ENCODE measurements at regions not wholly inside any gene's neighbourhood (a gene's known extent, or its start where the extent isn't known, plus 50 kb on each side); places are given as distances from the start of the nearest gene placed in this dataset.

DNA sequence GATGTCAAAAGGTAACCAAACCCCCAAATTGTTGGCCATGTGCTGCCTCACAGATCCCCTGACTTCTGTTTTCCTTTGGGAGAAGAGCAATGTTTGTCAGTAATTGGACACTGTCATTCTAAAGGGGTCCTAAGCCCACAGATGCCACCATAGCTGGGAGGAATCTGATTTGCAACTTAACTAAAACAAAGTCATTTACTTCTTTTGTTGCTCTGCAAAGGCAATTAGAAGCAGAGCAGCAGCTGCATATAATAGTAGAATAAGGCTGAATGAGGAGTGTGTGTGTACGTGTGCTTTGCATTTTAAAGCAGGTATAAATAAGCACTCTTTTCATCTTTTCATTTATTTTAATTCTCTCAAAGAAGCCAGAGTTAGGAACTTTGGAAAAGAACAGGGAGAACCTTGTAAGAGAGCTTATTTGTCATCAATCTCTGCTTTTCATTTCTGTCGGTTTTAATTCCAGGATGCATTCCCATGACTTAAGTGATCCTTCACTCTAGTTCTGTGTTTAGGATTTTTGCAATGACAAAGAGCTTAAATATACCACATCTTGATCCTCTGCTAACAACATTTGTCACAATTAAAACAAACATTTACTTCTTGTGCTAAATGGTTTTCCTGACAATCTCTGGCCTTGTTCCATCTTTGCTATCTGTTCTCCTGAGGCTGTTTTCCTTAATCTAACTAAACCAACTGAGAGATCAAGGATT, 530.2 kb upstream of the CBLB start:
- Histone ChIP-seq H3K27me3 (no peaks in the 10 kb centered on the region), H3K4me3 (no peak overlapping the region), H3K36me3 (replicated peaks in 1 of 2; ENCODE audit: insufficient read depth in 1 of 2, low read depth in 2 of 2) (no peaks in the 10 kb centered on the region), H3K4me1 (no peaks in the 10 kb centered on the region), H3K9me3 (no peaks in the 10 kb centered on the region), H3K27ac (no peak overlapping the region)
- ATAC-seq (no peak), DNase-seq (no peak)
- TF ChIP-seq CTCF (IDR thresholded peaks at IDR 0.05), result no peak
- TF ChIP-seq POLR2A (IDR thresholded peaks at IDR 0.05), result no peak
- intact Hi-C loops (cut with DNase I), result no loop called here
- 29 to 52% methylated on average over 2 of the region's 2 CpGs for WGBS, 2 donors

DNA sequence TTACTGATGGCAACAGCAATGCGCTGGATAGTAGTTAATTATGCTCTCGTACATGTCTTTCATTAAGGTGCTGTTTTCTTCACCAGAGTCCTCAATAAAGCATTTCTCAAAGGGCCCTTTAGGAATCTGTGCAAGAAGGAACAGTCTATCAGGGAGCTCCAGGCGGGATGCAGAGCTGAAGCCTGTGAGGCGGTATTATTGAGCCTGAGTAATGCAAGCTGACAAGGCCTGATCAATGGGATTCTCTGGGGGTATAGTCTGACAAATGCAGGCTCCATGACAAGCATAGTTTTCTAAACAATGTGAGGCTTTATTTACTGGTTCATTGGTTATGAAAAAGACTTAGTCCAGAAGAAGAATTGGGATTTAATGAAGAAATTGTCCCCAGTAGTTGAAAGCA, 530.9 kb upstream of the CBLB start:
- H3K27ac ChIP-seq, result no peak overlapping the region
- no peaks in the 10 kb centered on the region for H3K9me3 ChIP-seq
- no peaks in the 10 kb centered on the region for H3K4me1 ChIP-seq
- no peak for TF ChIP-seq POLR2A (IDR thresholded peaks at IDR 0.05)
- TF ChIP-seq CTCF (IDR thresholded peaks at IDR 0.05), result no peak
- intact Hi-C loops (cut with DNase I), result no loop called here
- H3K4me3 ChIP-seq, result no peak overlapping the region
- H3K27me3 ChIP-seq, result no peaks in the 10 kb centered on the region
- ATAC-seq (no peak), DNase-seq (no peak)
- H3K36me3 ChIP-seq (replicated peaks in 1 of 2; ENCODE audit: insufficient read depth in 1 of 2, low read depth in 2 of 2), result no peaks in the 10 kb centered on the region
- WGBS, 2 donors, result 49 to 65% methylated on average over 4 of the region's 4 CpGs

DNA sequence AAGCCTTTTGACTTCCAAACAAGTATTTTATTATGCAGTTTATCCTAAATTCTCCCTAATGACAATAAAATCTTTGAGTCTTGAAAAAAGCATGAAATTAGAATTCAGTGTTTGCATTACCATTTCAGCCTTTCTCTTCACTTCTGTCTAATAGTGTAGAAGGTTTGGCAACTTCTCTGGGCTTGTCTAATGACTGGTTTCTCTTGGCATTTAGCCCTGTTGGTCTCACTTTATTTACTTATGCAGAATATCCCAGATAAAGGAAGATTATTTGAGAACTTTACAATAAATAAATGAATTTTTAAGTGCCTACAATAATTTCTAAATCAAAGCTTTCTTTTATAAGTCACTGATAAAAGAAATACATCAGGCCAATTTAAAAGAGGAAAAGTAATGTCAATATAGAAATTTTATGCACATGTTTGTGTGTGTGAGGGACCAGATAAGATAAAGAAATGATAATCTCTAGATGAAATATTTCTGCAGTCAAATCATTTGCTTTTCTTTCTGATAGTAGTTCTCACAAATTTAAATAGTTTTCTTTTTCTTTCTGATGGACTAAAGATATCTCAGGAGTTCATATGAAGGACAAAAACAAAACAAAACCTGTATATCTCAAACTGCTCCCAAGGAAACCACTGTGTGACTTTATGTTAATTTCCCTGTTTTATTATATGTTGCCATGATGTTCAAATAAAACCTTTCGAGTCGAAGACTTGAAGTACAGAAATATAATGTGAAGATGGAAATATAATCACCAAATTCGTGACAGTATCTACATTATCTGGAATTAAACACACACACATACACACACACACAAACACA, 533.1 kb upstream of the CBLB start:
- Histone ChIP-seq H3K27me3 (no peaks in the 10 kb centered on the region), H3K27ac (no peak overlapping the region), H3K36me3 (replicated peaks in 1 of 2; ENCODE audit: insufficient read depth in 1 of 2, low read depth in 2 of 2) (no peaks in the 10 kb centered on the region), H3K4me1 (no peaks in the 10 kb centered on the region), H3K4me3 (no peak overlapping the region), H3K9me3 (no peaks in the 10 kb centered on the region)
- ATAC-seq (no peak), DNase-seq (no peak)
- WGBS, 2 donors, result 54 to 63% methylated on average over 3 of the region's 3 CpGs
- intact Hi-C loops (cut with DNase I), result no loop called here
- no peak for TF ChIP-seq CTCF (IDR thresholded peaks at IDR 0.05)
- no peak for TF ChIP-seq POLR2A (IDR thresholded peaks at IDR 0.05)

GRCh38 chr3:106403371-106404145, 534.7 kb upstream of the CBLB start:
- no peaks in the 10 kb centered on the region for H3K27me3 ChIP-seq
- TF ChIP-seq POLR2A (IDR thresholded peaks at IDR 0.05) (no peak), CTCF (IDR thresholded peaks at IDR 0.05) (no peak)
- WGBS, 2 donors, result 73 to 76% methylated on average over 7 of the region's 7 CpGs
- H3K9me3 ChIP-seq, result no peaks in the 10 kb centered on the region
- intact Hi-C loops (cut with DNase I), result no loop called here
- no peaks in the 10 kb centered on the region for H3K4me1 ChIP-seq
- no peak for DNase-seq
- H3K27ac ChIP-seq, result no peak overlapping the region
- no peak for ATAC-seq
- no peak overlapping the region for H3K4me3 ChIP-seq
- no peaks in the 10 kb centered on the region for H3K36me3 ChIP-seq (replicated peaks in 1 of 2; ENCODE audit: insufficient read depth in 1 of 2, low read depth in 2 of 2)

Data from body of pancreas (tissue), 4 donors.